NCI-H2107 (cell line): ENCODE measurements at regions not wholly inside any gene's neighbourhood (a gene's known extent, or its start where the extent isn't known, plus 50 kb on each side); places are given as distances from the start of the nearest gene placed in this dataset.

Source experiments
- DNase-seq: peaks from one replicate; lab custom pipeline; 2025; lab: John Stamatoyannopoulos, UW

GRCh38 chr10:78717200-78717599 lies 351.6 kb upstream of the ZMIZ1 start:
- DNase-seq, result no peak

GRCh38 chr10:78718032-78718572 lies 350.7 kb upstream of the ZMIZ1 start:
- no peak for DNase-seq

- DNase-seq, result no peak
Observed at GRCh38 chr10:78719276-78719675, 349.5 kb upstream of the ZMIZ1 start.

GRCh38 chr10:78720091-78720490 lies 348.7 kb upstream of the ZMIZ1 start:
- DNase-seq, result no peak

GRCh38 chr10:78721231-78721630 lies 347.5 kb upstream of the ZMIZ1 start:
- DNase-seq, result no peak

GRCh38 chr10:78724846-78725245 lies 343.9 kb upstream of the ZMIZ1 start:
- no peak for DNase-seq

GRCh38 chr10:78726171-78726570 lies 342.6 kb upstream of the ZMIZ1 start:
- no peak for DNase-seq

- DNase-seq, result no peak
Observed at GRCh38 chr10:78727251-78727650, 341.5 kb upstream of the ZMIZ1 start.

GRCh38 chr10:78727728-78728127 lies 341.0 kb upstream of the ZMIZ1 start:
- DNase-seq, result no peak

GRCh38 chr10:78728176-78728575 lies 340.6 kb upstream of the ZMIZ1 start:
- DNase-seq, result no peak

GRCh38 chr10:78729366-78729765 lies 339.4 kb upstream of the ZMIZ1 start:
- DNase-seq, result no peak

- no peak for DNase-seq
Observed at GRCh38 chr10:78729800-78730199, 339.0 kb upstream of the ZMIZ1 start.

- no peak for DNase-seq
Observed at GRCh38 chr10:78730754-78731153, 338.0 kb upstream of the ZMIZ1 start.

- DNase-seq, result no peak
Observed at GRCh38 chr10:78731675-78732074, 337.1 kb upstream of the ZMIZ1 start.

GRCh38 chr10:78732381-78732780 lies 336.4 kb upstream of the ZMIZ1 start:
- no peak for DNase-seq

GRCh38 chr10:78736926-78737630 lies 331.7 kb upstream of the ZMIZ1 start:
- DNase-seq, result no peak

- DNase-seq, result no peak
Observed at GRCh38 chr10:78737883-78738856, 330.6 kb upstream of the ZMIZ1 start.

- no peak for DNase-seq
Observed at GRCh38 chr10:78738861-78739260, 329.9 kb upstream of the ZMIZ1 start.

GRCh38 chr10:78739444-78740053 lies 329.2 kb upstream of the ZMIZ1 start:
- DNase-seq, result no peak

- no peak for DNase-seq
Observed at GRCh38 chr10:78740976-78741915, 327.5 kb upstream of the ZMIZ1 start.

- no peak for DNase-seq
Observed at GRCh38 chr10:78742406-78742729, 326.4 kb upstream of the ZMIZ1 start.
